ENCODE measurements at regions not wholly inside any gene's neighbourhood (a gene's known extent, or its start where the extent isn't known, plus 50 kb on each side); places are given as distances from the start of the nearest gene placed in this dataset.

DNA sequence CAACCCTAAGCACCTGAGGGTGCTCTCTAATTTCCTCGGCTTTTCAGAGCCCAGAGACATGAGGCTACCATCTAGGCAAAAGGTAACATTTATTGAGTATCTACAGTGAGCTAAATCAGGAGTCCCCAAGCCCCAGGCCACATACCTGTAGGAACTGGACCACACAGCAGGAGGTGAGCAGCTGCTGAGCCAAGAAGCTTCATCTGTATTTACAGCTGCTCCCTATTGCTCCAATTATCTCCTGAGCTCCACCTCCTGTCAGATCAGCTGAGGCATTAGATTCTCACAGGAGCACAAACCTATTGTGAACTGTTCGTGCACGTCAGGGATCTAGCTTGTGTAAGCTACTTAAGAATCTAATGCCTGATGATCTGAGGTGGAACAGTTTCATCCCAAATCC lies 70.2 kb downstream of the RND3 start:
- H3K4me1 ChIP-seq (ENCODE audit: control insufficient read depth in 1 of 2, low read depth in 2 of 2), result no peaks in the 10 kb centered on the region
- no peaks in the 10 kb centered on the region for H3K27me3 ChIP-seq (replicated peaks; ENCODE audit: insufficient read depth)
- DNase-seq (ENCODE audit: low spot score) (no peak), ATAC-seq (ENCODE audit: insufficient number of reproducible peaks, low FRiP score, low read depth) (no peak)
- no peak overlapping the region for H3K27ac ChIP-seq
- TF ChIP-seq, protein P1, sequence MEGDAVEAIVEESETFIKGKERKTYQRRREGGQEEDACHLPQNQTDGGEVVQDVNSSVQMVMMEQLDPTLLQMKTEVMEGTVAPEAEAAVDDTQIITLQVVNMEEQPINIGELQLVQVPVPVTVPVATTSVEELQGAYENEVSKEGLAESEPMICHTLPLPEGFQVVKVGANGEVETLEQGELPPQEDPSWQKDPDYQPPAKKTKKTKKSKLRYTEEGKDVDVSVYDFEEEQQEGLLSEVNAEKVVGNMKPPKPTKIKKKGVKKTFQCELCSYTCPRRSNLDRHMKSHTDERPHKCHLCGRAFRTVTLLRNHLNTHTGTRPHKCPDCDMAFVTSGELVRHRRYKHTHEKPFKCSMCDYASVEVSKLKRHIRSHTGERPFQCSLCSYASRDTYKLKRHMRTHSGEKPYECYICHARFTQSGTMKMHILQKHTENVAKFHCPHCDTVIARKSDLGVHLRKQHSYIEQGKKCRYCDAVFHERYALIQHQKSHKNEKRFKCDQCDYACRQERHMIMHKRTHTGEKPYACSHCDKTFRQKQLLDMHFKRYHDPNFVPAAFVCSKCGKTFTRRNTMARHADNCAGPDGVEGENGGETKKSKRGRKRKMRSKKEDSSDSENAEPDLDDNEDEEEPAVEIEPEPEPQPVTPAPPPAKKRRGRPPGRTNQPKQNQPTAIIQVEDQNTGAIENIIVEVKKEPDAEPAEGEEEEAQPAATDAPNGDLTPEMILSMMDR (IDR thresholded peaks at IDR 0.05), result no peak
- no peaks in the 10 kb centered on the region for H3K36me3 ChIP-seq
- H3K4me3 ChIP-seq, result no peak overlapping the region
- no peaks in the 10 kb centered on the region for H3K9me3 ChIP-seq

DNA sequence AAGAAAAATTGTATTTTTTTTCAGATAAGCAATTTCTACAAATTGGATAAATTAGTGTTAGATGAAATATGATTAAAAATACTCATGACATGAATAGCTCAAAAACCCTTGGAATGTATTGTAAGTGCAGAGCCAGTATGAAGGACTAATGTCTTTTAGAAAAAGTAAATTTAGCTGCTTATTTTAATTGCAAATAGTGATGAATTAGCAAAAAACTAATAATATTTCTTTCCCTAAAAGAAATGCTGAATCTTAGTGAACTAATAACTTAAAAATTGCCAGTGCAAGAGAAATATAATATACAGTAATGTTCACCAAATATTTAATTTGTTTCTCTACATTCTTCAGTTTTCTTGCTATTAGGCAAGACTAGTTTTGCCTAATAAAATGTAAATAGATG lies 72.4 kb downstream of the RND3 start:
- no peaks in the 10 kb centered on the region for H3K4me1 ChIP-seq (ENCODE audit: control insufficient read depth in 1 of 2, low read depth in 2 of 2)
- H3K4me3 ChIP-seq, result no peak overlapping the region
- H3K27me3 ChIP-seq (replicated peaks; ENCODE audit: insufficient read depth), result no peaks in the 10 kb centered on the region
- TF ChIP-seq, protein P1 (IDR thresholded peaks at IDR 0.05), result no peak
- H3K36me3 ChIP-seq, result no peaks in the 10 kb centered on the region
- no peaks in the 10 kb centered on the region for H3K9me3 ChIP-seq
- DNase-seq (ENCODE audit: low spot score) (no peak), ATAC-seq (ENCODE audit: insufficient number of reproducible peaks, low FRiP score, low read depth) (no peak)
- no peak overlapping the region for H3K27ac ChIP-seq

DNA sequence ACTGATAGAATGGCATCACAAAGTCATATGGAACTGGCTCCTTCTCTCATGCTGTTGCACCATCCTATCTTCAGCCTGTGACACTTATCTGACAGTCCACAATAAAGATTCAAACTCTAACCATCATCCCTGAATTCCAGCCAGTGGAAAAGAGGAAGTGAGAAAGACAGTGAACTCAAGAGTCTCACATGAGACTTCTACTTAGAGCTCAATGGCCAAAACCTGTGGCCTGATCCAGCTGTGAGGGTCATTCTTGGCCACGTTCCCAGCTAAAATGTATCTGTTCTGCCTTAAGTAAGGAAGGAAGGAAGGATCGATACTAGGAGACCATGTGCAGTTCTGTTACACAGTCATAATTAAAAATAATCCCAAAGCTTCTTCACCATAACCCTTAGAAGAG lies 73.6 kb downstream of the RND3 start:
- Histone ChIP-seq H3K4me1 (ENCODE audit: control insufficient read depth in 1 of 2, low read depth in 2 of 2) (no peaks in the 10 kb centered on the region), H3K27me3 (replicated peaks; ENCODE audit: insufficient read depth) (no peaks in the 10 kb centered on the region), H3K9me3 (no peaks in the 10 kb centered on the region), H3K36me3 (no peaks in the 10 kb centered on the region), H3K4me3 (no peak overlapping the region), H3K27ac (no peak overlapping the region)
- no peak for DNase-seq (ENCODE audit: low spot score)
- ATAC-seq (ENCODE audit: insufficient number of reproducible peaks, low FRiP score, low read depth), result no peak
- TF ChIP-seq, protein P1 (IDR thresholded peaks at IDR 0.05), result no peak

DNA sequence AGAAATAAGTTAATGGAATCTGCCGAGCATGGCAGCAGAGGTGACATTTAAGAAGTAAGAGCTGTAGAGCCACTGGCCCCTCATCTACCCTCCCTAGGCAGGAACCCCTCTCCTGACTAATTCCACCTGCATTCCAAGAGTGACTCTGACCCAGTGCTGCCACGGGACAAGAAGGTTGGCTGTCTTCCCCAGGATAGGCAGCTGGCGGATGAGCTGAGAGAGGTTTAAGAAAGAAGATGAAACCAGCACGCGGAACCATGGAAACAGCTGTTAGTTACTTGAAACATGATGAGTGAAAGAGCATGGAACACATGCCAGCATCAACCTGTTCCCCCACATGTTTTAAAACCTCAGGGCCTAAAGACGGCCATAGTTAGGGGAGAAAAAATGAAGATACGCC lies 74.1 kb downstream of the RND3 start:
- ATAC-seq (ENCODE audit: insufficient number of reproducible peaks, low FRiP score, low read depth) (no peak), DNase-seq (ENCODE audit: low spot score) (no peak)
- no peaks in the 10 kb centered on the region for H3K36me3 ChIP-seq
- no peaks in the 10 kb centered on the region for H3K27me3 ChIP-seq (replicated peaks; ENCODE audit: insufficient read depth)
- H3K27ac ChIP-seq, result no peak overlapping the region
- TF ChIP-seq, protein P1 (IDR thresholded peaks at IDR 0.05), result no peak
- no peak overlapping the region for H3K4me3 ChIP-seq
- no peaks in the 10 kb centered on the region for H3K4me1 ChIP-seq (ENCODE audit: control insufficient read depth in 1 of 2, low read depth in 2 of 2)
- no peaks in the 10 kb centered on the region for H3K9me3 ChIP-seq

DNA sequence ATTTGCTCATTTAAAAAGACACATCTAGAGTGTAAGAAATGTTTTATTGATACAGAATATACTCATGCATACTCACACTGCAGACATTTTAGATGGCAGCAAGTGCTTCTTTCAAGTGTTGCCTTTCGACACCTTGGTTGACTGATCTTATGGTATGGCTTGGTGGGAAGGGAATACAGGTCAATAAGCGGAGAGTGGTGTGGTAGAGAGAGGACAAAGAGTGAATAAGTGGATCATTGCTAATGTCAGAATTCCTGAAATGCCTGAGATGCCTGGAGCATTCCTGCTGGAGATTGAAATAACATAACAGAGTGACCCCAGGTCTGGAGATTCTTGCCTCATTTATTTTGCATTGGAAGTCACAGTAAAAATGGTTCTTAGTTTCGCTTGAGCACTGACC lies 76.7 kb downstream of the RND3 start:
- Histone ChIP-seq H3K4me1 (ENCODE audit: control insufficient read depth in 1 of 2, low read depth in 2 of 2) (no peaks in the 10 kb centered on the region), H3K27ac (no peak overlapping the region), H3K9me3 (no peaks in the 10 kb centered on the region), H3K36me3 (no peaks in the 10 kb centered on the region), H3K27me3 (replicated peaks; ENCODE audit: insufficient read depth) (no peaks in the 10 kb centered on the region), H3K4me3 (no peak overlapping the region)
- ATAC-seq (ENCODE audit: insufficient number of reproducible peaks, low FRiP score, low read depth) (no peak), DNase-seq (ENCODE audit: low spot score) (no peak)
- TF ChIP-seq, protein P1 (IDR thresholded peaks at IDR 0.05), result no peak

Data from thoracic aorta (tissue), 2 donors.